H1 (cell line): ENCODE measurements at regions not wholly inside any gene's neighbourhood (a gene's known extent, or its start where the extent isn't known, plus 50 kb on each side); places are given as distances from the start of the nearest gene placed in this dataset.

Source experiments
- CTCF ChIA-PET: fragments of 300-600 bp; sonication (Branson Sonifier 250); formaldehyde crosslinking; loops from one replicate; lab custom pipeline; 2021; ENCODE audit not compliant: partially characterized antibody; lab: Charles Lee
- POLR2A ChIA-PET: fragments of 300-600 bp; sonication (Branson Sonifier 250); formaldehyde crosslinking; loops from one replicate; lab custom pipeline; 2021; ENCODE audit warnings: inconsistent platforms; ENCODE audit not compliant: partially characterized antibody; lab: Charles Lee
- DNase-seq, 2 experiments: peaks; one replicate each; pipeline versions ENCODE4 v3.0.0 to v3.0.0-alpha.2; 2010 to 2022; ENCODE audit warnings: low spot score in 2 of 2, low read depth in 1 of 2, mixed read lengths in 1 of 2
- FAIRE-seq: peaks from 2 replicates; lab custom pipeline; 2011; peaks lifted over from hg19 to GRCh38; lab: Jason Lieb, UNC
- H2AFZ ChIP-seq: 2 replicates; pipeline ENCODE4 v1.8.1; 2012; ENCODE audit warnings: low read length, inconsistent platforms
- H2AK5ac ChIP-seq: 2 replicates; pipeline ENCODE4 v1.6.1; 2013; ENCODE audit warnings: low read depth, low read length
- H2BK120ac ChIP-seq: replicated peaks from 2 replicates; pipeline ENCODE3; 2013; ENCODE audit warnings: low read depth, low read length, inconsistent platforms
- H2BK12ac ChIP-seq: 2 replicates; pipeline ENCODE4 v1.6.1; 2013; ENCODE audit warnings: low read depth, low read length
- H2BK15ac ChIP-seq: 2 replicates; pipeline ENCODE4 v1.6.1; 2013; ENCODE audit warnings: low read length
- H2BK20ac ChIP-seq: 2 replicates; pipeline ENCODE4 v1.6.1; 2013; ENCODE audit warnings: low read length
- H2BK5ac ChIP-seq: 2 replicates; pipeline ENCODE4 v1.6.1; 2013; ENCODE audit warnings: low read depth, low read length
- H3K14ac ChIP-seq: 2 replicates; pipeline ENCODE4 v1.6.1; 2013; ENCODE audit warnings: inconsistent platforms; ENCODE audit not compliant: insufficient read length
- H3K18ac ChIP-seq: 2 replicates; pipeline ENCODE4 v1.6.1; 2013; ENCODE audit warnings: low read length; ENCODE audit errors: extremely low read depth
- H3K23ac ChIP-seq: 2 replicates; pipeline ENCODE4 v1.6.1; 2013; ENCODE audit warnings: inconsistent platforms; ENCODE audit not compliant: insufficient read length
- H3K23me2 ChIP-seq: 2 replicates; pipeline ENCODE4 v1.6.1; 2013; ENCODE audit warnings: low read depth, low read length
- H3K27ac ChIP-seq: 2 replicates; pipeline ENCODE4 v1.6.1; 2011; ENCODE audit warnings: low read depth, low read length, inconsistent platforms
- H3K27me3 ChIP-seq, 4 experiments: replicated peaks in 1 of 4; 1 replicate in 1 of 4; 2 replicates in 3 of 4; pipeline versions ENCODE4 v1.6.1 to v1.8.1; 2011 to 2013; ENCODE audit warnings: low read length in 3 of 4, mild to moderate bottlenecking in 3 of 4, inconsistent platforms in 2 of 4, mixed read lengths in 2 of 4, moderate library complexity in 1 of 4; ENCODE audit not compliant: control insufficient read depth in 3 of 4, insufficient read depth in 3 of 4; ENCODE audit errors: extremely low read depth in 1 of 4
- H3K36me3 ChIP-seq, 4 experiments: 2 replicates each; pipeline versions ENCODE4 v1.6.1 to v1.8.1; 2011 to 2013; ENCODE audit warnings: mild to moderate bottlenecking in 4 of 4, low read length in 3 of 4, moderate library complexity in 2 of 4, control low read depth in 1 of 4, inconsistent platforms in 1 of 4; ENCODE audit not compliant: insufficient read depth in 4 of 4, control insufficient read depth in 2 of 4
- H3K4ac ChIP-seq: replicated peaks from 2 replicates; pipeline ENCODE3; 2013; ENCODE audit warnings: low read length, low read depth, mixed read lengths, inconsistent platforms; ENCODE audit not compliant: insufficient read length
- H3K4me1 ChIP-seq, 4 experiments: replicated peaks in 1 of 4; 1 replicate in 1 of 4; 2 replicates in 3 of 4; pipeline versions ENCODE4 v1.6.1 to v1.8.1; 2011 to 2013; ENCODE audit warnings: low read length in 3 of 4, inconsistent platforms in 2 of 4, mixed read lengths in 1 of 4; ENCODE audit not compliant: insufficient read depth in 4 of 4, control insufficient read depth in 3 of 4
- H3K4me2 ChIP-seq, 2 experiments: 2 replicates each; pipeline versions ENCODE4 v1.6.1 to v1.8.1; 2011 to 2013; ENCODE audit warnings: low read depth in 2 of 2, low read length in 2 of 2, control low read depth in 1 of 2, inconsistent platforms in 1 of 2, mild to moderate bottlenecking in 1 of 2; ENCODE audit not compliant: insufficient read depth in 1 of 2
- H3K4me3 ChIP-seq, 4 experiments: fragments of 200-600, 300-600 bp in 1 of 4; sonication (generic), shearing (Covaris generic), sonication (Bioruptor Twin) in 1 of 4; 2 replicates each; pipeline versions ENCODE4 v1.5.1 to v1.8.1; 2011 to 2016; ENCODE audit warnings: low read length in 4 of 4, low read depth in 3 of 4, control low read depth in 2 of 4, inconsistent platforms in 2 of 4, mild to moderate bottlenecking in 2 of 4, mixed read lengths in 1 of 4, moderate library complexity in 1 of 4; ENCODE audit not compliant: insufficient read depth in 2 of 4; ENCODE audit errors: extremely low read depth in 1 of 4
- H3K56ac ChIP-seq: replicated peaks from 2 replicates; pipeline ENCODE3; 2013; ENCODE audit warnings: low read depth, mild to moderate bottlenecking, mixed read lengths, low read length, inconsistent platforms; ENCODE audit not compliant: insufficient read length
- H3K79me1 ChIP-seq: 2 replicates; pipeline ENCODE4 v1.6.1; 2013; ENCODE audit warnings: low read depth, low read length, control low read depth
- H3K79me2 ChIP-seq, 2 experiments: 2 replicates each; pipeline versions ENCODE4 v1.6.1 to v1.8.1; 2012 to 2013; ENCODE audit warnings: low read length in 2 of 2, mild to moderate bottlenecking in 2 of 2, inconsistent platforms in 1 of 2; ENCODE audit not compliant: insufficient read depth in 2 of 2, control insufficient read depth in 1 of 2
- H3K9ac ChIP-seq, 4 experiments: replicated peaks in 1 of 4; 1 replicate in 1 of 4; 2 replicates in 3 of 4; pipeline versions ENCODE4 v1.6.1 to v1.8.1; 2011 to 2013; ENCODE audit warnings: low read depth in 3 of 4, low read length in 3 of 4, control low read depth in 2 of 4, mild to moderate bottlenecking in 2 of 4, moderate library complexity in 2 of 4, inconsistent platforms in 1 of 4; ENCODE audit errors: extremely low read depth in 1 of 4
- H3K9me3 ChIP-seq, 2 experiments: 2 replicates each; pipeline versions ENCODE4 v1.6.1 to v1.8.1; 2012 to 2013; ENCODE audit warnings: mild to moderate bottlenecking in 2 of 2, moderate library complexity in 2 of 2, control low read depth in 1 of 2, inconsistent platforms in 1 of 2, low read depth in 1 of 2, low read length in 1 of 2, mixed read lengths in 1 of 2; ENCODE audit not compliant: insufficient read depth in 2 of 2
- H4K20me1 ChIP-seq, 2 experiments: replicated peaks in 1 of 2; 2 replicates each; pipeline versions ENCODE3 to v1.8.1; 2011 to 2013; ENCODE audit warnings: inconsistent platforms in 2 of 2, low read length in 2 of 2, mild to moderate bottlenecking in 1 of 2; ENCODE audit not compliant: insufficient read depth in 2 of 2, control insufficient read depth in 1 of 2
- H4K5ac ChIP-seq: 2 replicates; pipeline ENCODE4 v1.6.1; 2013; ENCODE audit warnings: low read length, low read depth, mixed read lengths, inconsistent platforms; ENCODE audit not compliant: insufficient read length
- H4K8ac ChIP-seq: 2 replicates; pipeline ENCODE4 v1.8.0; 2013; ENCODE audit warnings: mild to moderate bottlenecking, moderate library complexity, low read length, inconsistent platforms; ENCODE audit not compliant: insufficient read depth; ENCODE audit errors: extremely low read depth
- H4K91ac ChIP-seq: replicated peaks from 2 replicates; pipeline ENCODE3; 2013; ENCODE audit warnings: low read length, mixed read lengths, inconsistent platforms; ENCODE audit not compliant: insufficient read length
- BACH1 ChIP-seq: IDR thresholded peaks from 2 replicates; pipeline ENCODE4 v1.6.1; 2012; ENCODE audit warnings: low read length, improper control_type of control experiment
- CTBP2 ChIP-seq: IDR thresholded peaks from 2 replicates; pipeline ENCODE4 v1.7.0; 2011; ENCODE audit warnings: borderline replicate concordance, mild to moderate bottlenecking, moderate library complexity, mixed read lengths, low read length; ENCODE audit not compliant: insufficient read depth, insufficient read length
- EP300 ChIP-seq, 2 experiments: IDR thresholded peaks; 1 replicate in 1 of 2; 2 replicates in 1 of 2; pipeline ENCODE4 v1.6.1; 2011 to 2012; ENCODE audit warnings: low read depth in 2 of 2, low read length in 2 of 2, mild to moderate bottlenecking in 2 of 2, borderline replicate concordance in 1 of 2, inconsistent platforms in 1 of 2, moderate library complexity in 1 of 2
- EZH2 ChIP-seq: fragments of 200-600 bp; sonication (generic); IDR thresholded peaks from 2 replicates; pipeline ENCODE4 v1.7.1; 2012; ENCODE audit warnings: low read depth, mild to moderate bottlenecking, moderate library complexity, low read length, inconsistent platforms; ENCODE audit not compliant: severe bottlenecking
- HDAC6 ChIP-seq: IDR thresholded peaks from one replicate; pipeline ENCODE4 v1.7.1; 2012; ENCODE audit warnings: low read depth, mild to moderate bottlenecking, inconsistent platforms, low read length, moderate library complexity
- SIX5 ChIP-seq: IDR thresholded peaks from 2 replicates; pipeline ENCODE4 v1.6.1; 2011; ENCODE audit warnings: mild to moderate bottlenecking, low read depth, low read length
- SP1 ChIP-seq: IDR thresholded peaks from 2 replicates; pipeline ENCODE4 v1.6.1; 2011; ENCODE audit warnings: low read depth, low read length
- SP2 ChIP-seq: IDR thresholded peaks from 2 replicates; pipeline ENCODE4 v1.6.1; 2012; ENCODE audit warnings: mild to moderate bottlenecking, low read length, inconsistent platforms
- SP4 ChIP-seq: IDR thresholded peaks from 2 replicates; pipeline ENCODE4 v1.6.1; 2012; ENCODE audit warnings: low read length, inconsistent platforms
- SRF ChIP-seq: IDR thresholded peaks from 2 replicates; pipeline ENCODE4 v1.6.1; 2011; ENCODE audit warnings: mild to moderate bottlenecking, low read depth, low read length, moderate library complexity
- WGBS, 2 experiments: shearing (Covaris generic) in 1 of 2; methylation state at CpG; one replicate each; pipeline versions ENCODE4 v1.1.6 to v1.1.7; 2013 to 2015; ENCODE audit warnings: low lambda C conversion rate in 2 of 2, mixed read lengths in 2 of 2, inconsistent platforms in 1 of 2, low coverage in 1 of 2, missing lambda C conversion rate in 1 of 2; ENCODE audit not compliant: insufficient replicate concordance in 2 of 2, insufficient coverage in 1 of 2, insufficient read length in 1 of 2; ENCODE audit errors: extremely low coverage in 1 of 2, missing lambda C conversion rate in 1 of 2; 5-methylcytosine and 5-hydroxymethylcytosine counted together
- TF ChIP-seq, protein P1 (sequence below): IDR thresholded peaks from 2 replicates; pipeline ENCODE4 v1.6.1; 2012; ENCODE audit warnings: inconsistent platforms

GRCh38 chr14:98297567-98297966 lies 974.4 kb downstream of the BCL11B start:
- Histone ChIP-seq H2BK12ac (no peak overlapping the region), H2AFZ (no peak overlapping the region), H3K14ac (no peak overlapping the region), H3K36me3 (no peaks in the 10 kb centered on the region), H3K4me1 (no peaks in the 10 kb centered on the region), H2BK20ac (no peak overlapping the region), H3K4me2 (no peak overlapping the region), H3K18ac (no peak overlapping the region), H3K9me3 (no peaks in the 10 kb centered on the region), H3K27ac (no peak overlapping the region), H2BK5ac (no peak overlapping the region), H3K4ac (no peak overlapping the region), H2BK15ac (no peak overlapping the region), H4K20me1 (no peaks in the 10 kb centered on the region), H4K5ac (no peak overlapping the region), H3K79me2 (no peaks in the 10 kb centered on the region), H2BK120ac (no peak overlapping the region), H3K27me3 (no peaks in the 10 kb centered on the region), H3K23me2 (no peaks in the 10 kb centered on the region), H3K79me1 (no peaks in the 10 kb centered on the region), H4K8ac (no peak overlapping the region), H3K4me3 (no peak overlapping the region), H3K9ac (no peak overlapping the region), H3K56ac (no peak overlapping the region), H4K91ac (no peak overlapping the region), H2AK5ac (no peak overlapping the region), H3K23ac (no peak overlapping the region)
- DNase-seq, result no peak
- FAIRE-seq, result no peak
- POLR2A ChIA-PET, result no interaction called here
- CTCF ChIA-PET, result interaction anchor here (1.0 kb wide), 1 partner anchor 10 kb away, joined by 3 read pairs; no protein-coding TSS in a partner anchor
- WGBS, 2 experiments, result 88% methylated on average over 7 of the region's 7 CpGs; no CpG with 5 or more reads in 1 of the 2 experiments
- TF ChIP-seq SP1 (no peak), CTBP2 (no peak), BACH1 (no peak), SRF (no peak), EP300 (IDR thresholded peaks at IDR 0.05; ENCODE audit: borderline replicate concordance in 1 of 2, low read depth in 2 of 2, low read length in 2 of 2) (no peak), SP4 (no peak), SIX5 (no peak), HDAC6 (no peak), EZH2 (no peak), SP2 (no peak)
- TF ChIP-seq, protein P1, sequence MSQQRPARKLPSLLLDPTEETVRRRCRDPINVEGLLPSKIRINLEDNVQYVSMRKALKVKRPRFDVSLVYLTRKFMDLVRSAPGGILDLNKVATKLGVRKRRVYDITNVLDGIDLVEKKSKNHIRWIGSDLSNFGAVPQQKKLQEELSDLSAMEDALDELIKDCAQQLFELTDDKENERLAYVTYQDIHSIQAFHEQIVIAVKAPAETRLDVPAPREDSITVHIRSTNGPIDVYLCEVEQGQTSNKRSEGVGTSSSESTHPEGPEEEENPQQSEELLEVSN, result no peak
